ENCODE measurements at regions not wholly inside any gene's neighbourhood (a gene's known extent, or its start where the extent isn't known, plus 50 kb on each side); places are given as distances from the start of the nearest gene placed in this dataset.

DNA sequence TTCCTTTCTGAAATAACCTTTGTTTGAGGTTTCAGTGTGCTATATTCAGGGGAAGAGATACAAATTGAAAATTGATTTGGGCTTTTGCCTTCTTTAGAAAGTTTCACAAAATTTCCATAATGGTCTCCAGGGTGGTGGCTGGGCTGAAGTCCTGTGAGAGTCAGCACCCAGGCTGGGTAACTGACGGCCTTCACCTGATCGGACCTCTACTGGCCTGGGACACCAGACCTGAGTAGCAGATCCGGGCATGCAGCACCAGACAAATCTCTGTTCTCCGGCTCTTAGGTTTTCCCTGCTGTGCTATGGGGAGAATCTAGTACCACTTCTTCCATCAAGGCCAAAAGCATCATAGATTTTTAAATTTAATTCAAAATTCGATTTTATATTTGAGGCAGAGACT lies 133.0 kb upstream of the LMCD1 start:
- TF ChIP-seq, protein P1, sequence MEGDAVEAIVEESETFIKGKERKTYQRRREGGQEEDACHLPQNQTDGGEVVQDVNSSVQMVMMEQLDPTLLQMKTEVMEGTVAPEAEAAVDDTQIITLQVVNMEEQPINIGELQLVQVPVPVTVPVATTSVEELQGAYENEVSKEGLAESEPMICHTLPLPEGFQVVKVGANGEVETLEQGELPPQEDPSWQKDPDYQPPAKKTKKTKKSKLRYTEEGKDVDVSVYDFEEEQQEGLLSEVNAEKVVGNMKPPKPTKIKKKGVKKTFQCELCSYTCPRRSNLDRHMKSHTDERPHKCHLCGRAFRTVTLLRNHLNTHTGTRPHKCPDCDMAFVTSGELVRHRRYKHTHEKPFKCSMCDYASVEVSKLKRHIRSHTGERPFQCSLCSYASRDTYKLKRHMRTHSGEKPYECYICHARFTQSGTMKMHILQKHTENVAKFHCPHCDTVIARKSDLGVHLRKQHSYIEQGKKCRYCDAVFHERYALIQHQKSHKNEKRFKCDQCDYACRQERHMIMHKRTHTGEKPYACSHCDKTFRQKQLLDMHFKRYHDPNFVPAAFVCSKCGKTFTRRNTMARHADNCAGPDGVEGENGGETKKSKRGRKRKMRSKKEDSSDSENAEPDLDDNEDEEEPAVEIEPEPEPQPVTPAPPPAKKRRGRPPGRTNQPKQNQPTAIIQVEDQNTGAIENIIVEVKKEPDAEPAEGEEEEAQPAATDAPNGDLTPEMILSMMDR (IDR thresholded peaks at IDR 0.05; ENCODE audit: low read depth, low read length, missing input control) = no peak
- TF ChIP-seq SP1 (IDR thresholded peaks at IDR 0.05) (no peak), TAF1 (conservative IDR thresholded peaks at IDR 0.05) (no peak), HNF4A (conservative IDR thresholded peaks at IDR 0.05) (no peak), YY1 (IDR thresholded peaks at IDR 0.05) (no peak), RAD21 (IDR thresholded peaks at IDR 0.05) (no peak)
